Right ventricle myocardium superior (tissue), 1 donor: ENCODE measurements at regions not wholly inside any gene's neighbourhood (a gene's known extent, or its start where the extent isn't known, plus 50 kb on each side); places are given as distances from the start of the nearest gene placed in this dataset.

Source experiments
- ATAC-seq: fragments of 200-7000 bp; cut with Tn5 transposase; one replicate; pipeline ENCODE4 v1.9.1; 2020; ENCODE audit warnings: mild to moderate bottlenecking; ENCODE audit not compliant: poor library complexity
- DNase-seq: peaks from one replicate; pipeline ENCODE4 v3.0.0-alpha.2; 2020
- intact Hi-C: fragments of 100-400 bp; cut with DNase I; formaldehyde crosslinking; loops from one replicate; pipeline ENCODE4 v1.11.2; 2022
- donor health status: DM: no; HTN: yes; CAD: no; lungs with severe emphysema.

- ATAC-seq (no peak), DNase-seq (no peak)
- intact Hi-C loops = no loop called here
These were observed 181.5 kb downstream of the POSTN start for GRCh38 chr13:37417060-37417441.

GRCh38 chr13:37416291-37417059 lies 182.1 kb downstream of the POSTN start:
- ATAC-seq (no peak), DNase-seq (no peak)
- intact Hi-C loops = no loop called here

- ATAC-seq (no peak), DNase-seq (no peak)
- intact Hi-C loops = no loop called here
These were observed 185.4 kb downstream of the POSTN start for GRCh38 chr13:37413161-37413560.

GRCh38 chr13:37412241-37412921 lies 186.2 kb downstream of the POSTN start:
- ATAC-seq = no peak
- DNase-seq = no peak
- intact Hi-C loops = no loop called here

GRCh38 chr13:37410316-37410715 lies 188.3 kb downstream of the POSTN start:
- intact Hi-C loops = no loop called here

GRCh38 chr13:37409756-37410155 lies 188.8 kb downstream of the POSTN start:
- ATAC-seq (no peak), DNase-seq (no peak)
- intact Hi-C loops = no loop called here

More at GRCh38 chr13:37410316-37410715, 188.3 kb downstream of the POSTN start:
- DNase-seq = no peak
- ATAC-seq = no peak

GRCh38 chr13:37407156-37407555 lies 191.4 kb downstream of the POSTN start:
- ATAC-seq (no peak), DNase-seq (no peak)
- intact Hi-C loops = no loop called here

GRCh38 chr13:37406031-37406430 lies 192.5 kb downstream of the POSTN start:
- ATAC-seq = no peak
- DNase-seq = no peak
- intact Hi-C loops = no loop called here

- DNase-seq = no peak
- intact Hi-C loops = no loop called here
- no peak for ATAC-seq
These were observed 194.6 kb downstream of the POSTN start for GRCh38 chr13:37403776-37404527.

- DNase-seq (no peak), ATAC-seq (no peak)
- intact Hi-C loops = no loop called here
These were observed 196.8 kb downstream of the POSTN start for GRCh38 chr13:37401721-37402120.

- intact Hi-C loops = no loop called here
- DNase-seq (no peak), ATAC-seq (no peak)
These were observed 201.0 kb downstream of the POSTN start for GRCh38 chr13:37397535-37397934.

- ATAC-seq = no peak
- intact Hi-C loops = no loop called here
- DNase-seq = no peak
These were observed 203.0 kb downstream of the POSTN start for GRCh38 chr13:37395544-37395943.

GRCh38 chr13:37392389-37392788 lies 206.2 kb downstream of the POSTN start:
- DNase-seq (no peak), ATAC-seq (peak; percentile 85)
- intact Hi-C loops = no loop called here

- no peak for ATAC-seq
- intact Hi-C loops = no loop called here
- no peak for DNase-seq
These were observed 207.8 kb downstream of the POSTN start for GRCh38 chr13:37390735-37391134.

- DNase-seq (no peak), ATAC-seq (no peak)
- intact Hi-C loops = no loop called here
These were observed 212.5 kb downstream of the POSTN start for GRCh38 chr13:37385956-37386670.

- intact Hi-C loops = no loop called here
- ATAC-seq (no peak), DNase-seq (no peak)
These were observed 213.3 kb downstream of the POSTN start for GRCh38 chr13:37385248-37385647.

GRCh38 chr13:37383856-37384370 lies 214.7 kb downstream of the POSTN start:
- DNase-seq (no peak), ATAC-seq (no peak)
- intact Hi-C loops = no loop called here

- intact Hi-C loops = no loop called here
- DNase-seq = no peak
- ATAC-seq = no peak
These were observed 215.5 kb downstream of the POSTN start for GRCh38 chr13:37383046-37383445.

- DNase-seq (no peak), ATAC-seq (no peak)
- intact Hi-C loops = no loop called here
These were observed 216.4 kb downstream of the POSTN start for GRCh38 chr13:37382146-37382545.
